ENCODE measurements at regions not wholly inside any gene's neighbourhood (a gene's known extent, or its start where the extent isn't known, plus 50 kb on each side); places are given as distances from the start of the nearest gene placed in this dataset.

GRCh38 chr11:90855531-90855930, 632.7 kb upstream of the CHORDC1 start:
- TF ChIP-seq CTCF (IDR thresholded peaks at IDR 0.05; ENCODE audit: low read depth, low read length, poor library complexity, severe bottlenecking) (no peak), EZH2phosphoT487 (IDR thresholded peaks at IDR 0.05; ENCODE audit: borderline replicate concordance, low read length) (no peak)

Measured in DOHH2 (cell line).